IPS-20b (cell line): ENCODE measurements at regions not wholly inside any gene's neighbourhood (a gene's known extent, or its start where the extent isn't known, plus 50 kb on each side); places are given as distances from the start of the nearest gene placed in this dataset.

Source experiments
- H3K27ac ChIP-seq: one replicate; pipeline ENCODE4 v1.5.1; 2013; ENCODE audit warnings: low read length
- H3K27me3 ChIP-seq: 2 replicates; pipeline ENCODE4 v1.6.1; 2013; ENCODE audit warnings: mild to moderate bottlenecking, low read length, inconsistent platforms; ENCODE audit not compliant: insufficient read depth
- H3K36me3 ChIP-seq: 2 replicates; pipeline ENCODE4 v1.6.1; 2013; ENCODE audit warnings: low read depth, mild to moderate bottlenecking, inconsistent platforms, low read length, moderate library complexity; ENCODE audit not compliant: insufficient read depth
- H3K4me1 ChIP-seq: 2 replicates; pipeline ENCODE4 v1.6.1; 2013; ENCODE audit warnings: mild to moderate bottlenecking, control low read depth, inconsistent platforms, low read length, moderate library complexity; ENCODE audit not compliant: insufficient read depth
- H3K4me3 ChIP-seq: 2 replicates; pipeline ENCODE4 v1.5.1; 2013; ENCODE audit warnings: mild to moderate bottlenecking, low read length, inconsistent platforms
- H3K9ac ChIP-seq: 2 replicates; pipeline ENCODE4 v1.6.1; 2013; ENCODE audit warnings: low read depth, mild to moderate bottlenecking, inconsistent platforms, low read length, moderate library complexity
- H3K9me3 ChIP-seq: 2 replicates; pipeline ENCODE4 v1.6.1; 2013; ENCODE audit warnings: mild to moderate bottlenecking, low read depth, low read length, inconsistent platforms; ENCODE audit not compliant: insufficient read depth

DNA sequence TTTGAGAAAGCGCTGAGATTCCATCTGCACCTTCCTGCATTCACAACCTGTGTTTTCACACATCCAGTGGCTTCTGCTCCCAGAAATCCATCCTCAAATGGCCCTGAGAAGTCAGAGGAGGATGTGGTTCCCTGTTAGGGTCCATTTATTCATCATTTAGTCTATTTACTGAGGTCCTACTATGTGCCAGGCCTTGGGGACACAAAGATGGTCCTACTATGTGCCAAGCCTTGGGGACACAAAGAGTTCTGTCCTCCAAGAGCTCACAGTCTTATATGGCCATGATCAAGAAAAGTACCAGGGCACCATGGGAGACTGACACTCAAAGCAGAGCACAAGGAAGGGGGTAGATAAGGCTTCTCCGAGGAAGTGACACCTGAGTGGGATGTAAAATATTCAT, 147.1 kb upstream of the ATP1B1 start:
- Histone ChIP-seq H3K4me1 (no peaks in the 10 kb centered on the region), H3K27me3 (no peaks in the 10 kb centered on the region), H3K4me3 (no peak overlapping the region), H3K9ac (no peak overlapping the region), H3K36me3 (no peaks in the 10 kb centered on the region), H3K27ac (no peak overlapping the region), H3K9me3 (no peaks in the 10 kb centered on the region)

DNA sequence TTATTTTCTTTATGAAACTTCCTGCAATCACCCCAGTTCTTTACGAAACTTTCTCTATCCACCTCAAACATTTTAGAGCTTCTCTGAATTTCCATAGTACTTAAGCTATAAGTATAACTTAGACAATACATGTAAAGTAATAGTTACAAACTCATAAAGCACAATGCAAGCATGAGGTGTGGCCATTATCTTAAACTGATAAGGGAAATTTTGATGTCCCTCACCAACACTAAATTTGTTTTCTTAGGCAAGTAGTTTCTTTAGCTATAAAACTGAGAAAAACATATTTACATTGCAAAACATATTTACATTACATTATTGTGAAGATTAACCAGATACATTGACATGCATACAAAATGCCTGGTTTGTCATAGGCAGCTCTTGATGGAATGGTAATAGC, 146.4 kb upstream of the ATP1B1 start:
- H3K27me3 ChIP-seq = no peaks in the 10 kb centered on the region
- H3K27ac ChIP-seq = no peak overlapping the region
- no peak overlapping the region for H3K9ac ChIP-seq
- H3K36me3 ChIP-seq = no peaks in the 10 kb centered on the region
- H3K4me1 ChIP-seq = no peaks in the 10 kb centered on the region
- H3K9me3 ChIP-seq = no peaks in the 10 kb centered on the region
- H3K4me3 ChIP-seq = no peak overlapping the region

DNA sequence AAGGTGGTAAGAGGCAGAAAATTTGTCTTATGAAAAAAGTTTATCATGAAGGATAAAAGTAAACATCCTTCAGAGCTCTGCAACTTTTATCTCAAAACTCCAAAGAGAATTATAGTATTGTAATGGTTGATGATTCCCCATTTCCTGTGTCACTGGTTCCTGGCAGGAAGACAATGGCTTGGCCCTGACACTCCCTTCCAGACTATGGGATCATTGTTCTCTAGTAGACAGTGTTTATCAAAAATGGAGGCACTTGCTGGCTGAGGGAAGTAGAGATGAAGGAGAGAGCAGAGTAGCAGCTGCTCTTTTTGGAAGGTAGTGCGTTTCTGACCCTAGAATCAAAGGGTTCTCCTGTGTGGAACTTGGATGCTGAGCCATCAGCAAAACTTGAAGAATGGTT, 145.9 kb upstream of the ATP1B1 start:
- Histone ChIP-seq H3K4me1 (no peaks in the 10 kb centered on the region), H3K27me3 (no peaks in the 10 kb centered on the region), H3K9me3 (no peaks in the 10 kb centered on the region), H3K36me3 (no peaks in the 10 kb centered on the region), H3K4me3 (no peak overlapping the region), H3K9ac (no peak overlapping the region), H3K27ac (no peak overlapping the region)

DNA sequence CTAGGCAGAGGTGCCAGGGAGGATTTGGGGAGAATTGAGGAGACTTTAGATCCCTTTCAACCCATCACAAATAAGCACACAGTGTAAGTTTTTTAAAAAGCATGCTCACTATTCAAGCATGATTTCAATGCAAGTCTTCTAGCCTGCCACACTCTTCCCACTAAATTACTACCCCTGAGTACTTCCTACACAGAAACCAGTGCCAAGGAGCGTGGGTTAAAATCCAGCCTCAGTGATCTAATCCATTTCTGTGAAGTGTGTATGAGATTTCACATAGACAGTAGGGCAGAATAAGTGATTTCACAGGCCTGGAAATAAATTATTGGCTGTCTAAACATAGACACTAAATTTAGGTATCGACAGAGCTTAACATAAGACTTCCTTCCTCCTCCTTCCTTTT, 142.9 kb upstream of the ATP1B1 start:
- no peaks in the 10 kb centered on the region for H3K36me3 ChIP-seq
- H3K9ac ChIP-seq = no peak overlapping the region
- H3K27ac ChIP-seq = no peak overlapping the region
- H3K27me3 ChIP-seq = no peaks in the 10 kb centered on the region
- no peak overlapping the region for H3K4me3 ChIP-seq
- no peaks in the 10 kb centered on the region for H3K9me3 ChIP-seq
- H3K4me1 ChIP-seq = no peaks in the 10 kb centered on the region

DNA sequence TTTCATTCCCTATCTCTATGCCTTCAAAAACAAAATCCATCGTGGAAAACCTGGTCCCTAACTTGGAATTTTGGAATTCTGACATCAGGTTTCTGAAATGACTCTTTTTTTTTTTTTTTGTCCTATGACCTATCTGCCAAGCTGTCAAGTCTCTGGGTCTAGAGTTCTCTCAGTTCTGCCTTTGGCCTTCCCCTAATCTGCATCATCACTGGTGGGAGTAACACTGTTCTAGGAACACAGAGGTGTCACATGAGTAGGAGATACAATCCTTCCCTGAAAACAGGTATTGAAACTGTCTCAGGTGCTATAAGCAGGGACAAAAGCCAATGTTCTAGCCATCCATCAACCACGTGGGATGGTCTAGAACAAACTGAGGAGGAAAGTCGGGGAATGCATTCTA, 142.0 kb upstream of the ATP1B1 start:
- no peaks in the 10 kb centered on the region for H3K27me3 ChIP-seq
- no peaks in the 10 kb centered on the region for H3K4me1 ChIP-seq
- no peaks in the 10 kb centered on the region for H3K36me3 ChIP-seq
- no peak overlapping the region for H3K9ac ChIP-seq
- H3K9me3 ChIP-seq = no peaks in the 10 kb centered on the region
- no peak overlapping the region for H3K4me3 ChIP-seq
- H3K27ac ChIP-seq = no peak overlapping the region

DNA sequence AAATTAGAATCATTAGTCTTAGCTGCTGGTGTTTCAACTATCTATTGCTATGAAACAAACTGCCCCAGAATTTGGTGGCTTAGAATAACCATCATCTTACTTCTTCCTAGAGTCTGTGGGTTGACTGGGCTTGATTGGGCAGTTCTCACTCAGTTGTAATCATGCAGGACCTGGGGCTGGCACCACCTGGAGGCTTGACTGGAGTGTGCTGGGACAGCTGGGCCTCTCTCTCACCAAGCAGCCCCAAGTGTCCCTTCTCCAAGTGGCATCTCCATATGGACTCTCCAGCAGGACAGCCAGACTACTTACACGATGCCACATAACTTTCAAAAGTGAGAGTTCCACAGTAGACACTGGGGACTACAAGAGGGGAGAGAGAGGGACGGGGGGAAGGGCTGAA, 140.3 kb upstream of the ATP1B1 start:
- H3K27me3 ChIP-seq = no peaks in the 10 kb centered on the region
- H3K36me3 ChIP-seq = no peaks in the 10 kb centered on the region
- no peaks in the 10 kb centered on the region for H3K9me3 ChIP-seq
- H3K4me3 ChIP-seq = no peak overlapping the region
- H3K27ac ChIP-seq = no peak overlapping the region
- peaks cover 8% of the 10 kb centered on the region; the same call in 1 of the 2 replicates for H3K4me1 ChIP-seq
- H3K9ac ChIP-seq = no peak overlapping the region

DNA sequence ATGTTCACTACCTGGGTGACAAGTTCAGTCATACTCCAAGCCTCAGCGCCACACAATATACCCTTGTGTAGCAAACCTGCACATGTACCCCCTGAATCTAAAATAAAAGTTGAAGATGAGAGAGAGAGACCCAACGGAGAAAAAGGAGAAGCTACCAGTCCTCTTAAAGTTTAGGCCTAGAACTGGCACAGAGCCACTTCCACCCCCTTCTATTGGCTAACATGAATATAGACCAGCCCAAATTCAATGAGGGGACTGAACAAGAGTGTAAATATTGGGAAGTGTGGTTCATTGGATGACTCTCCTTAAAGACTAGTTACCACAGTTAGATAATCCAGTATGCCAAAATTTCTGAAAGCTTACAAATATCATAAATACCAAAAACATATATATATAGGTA, 139.9 kb upstream of the ATP1B1 start:
- H3K27me3 ChIP-seq = no peaks in the 10 kb centered on the region
- H3K4me3 ChIP-seq = no peak overlapping the region
- H3K4me1 ChIP-seq = peaks cover 11% of the 10 kb centered on the region; the same call in 1 of the 2 replicates
- no peak overlapping the region for H3K27ac ChIP-seq
- no peaks in the 10 kb centered on the region for H3K36me3 ChIP-seq
- H3K9ac ChIP-seq = no peak overlapping the region
- H3K9me3 ChIP-seq = no peaks in the 10 kb centered on the region

DNA sequence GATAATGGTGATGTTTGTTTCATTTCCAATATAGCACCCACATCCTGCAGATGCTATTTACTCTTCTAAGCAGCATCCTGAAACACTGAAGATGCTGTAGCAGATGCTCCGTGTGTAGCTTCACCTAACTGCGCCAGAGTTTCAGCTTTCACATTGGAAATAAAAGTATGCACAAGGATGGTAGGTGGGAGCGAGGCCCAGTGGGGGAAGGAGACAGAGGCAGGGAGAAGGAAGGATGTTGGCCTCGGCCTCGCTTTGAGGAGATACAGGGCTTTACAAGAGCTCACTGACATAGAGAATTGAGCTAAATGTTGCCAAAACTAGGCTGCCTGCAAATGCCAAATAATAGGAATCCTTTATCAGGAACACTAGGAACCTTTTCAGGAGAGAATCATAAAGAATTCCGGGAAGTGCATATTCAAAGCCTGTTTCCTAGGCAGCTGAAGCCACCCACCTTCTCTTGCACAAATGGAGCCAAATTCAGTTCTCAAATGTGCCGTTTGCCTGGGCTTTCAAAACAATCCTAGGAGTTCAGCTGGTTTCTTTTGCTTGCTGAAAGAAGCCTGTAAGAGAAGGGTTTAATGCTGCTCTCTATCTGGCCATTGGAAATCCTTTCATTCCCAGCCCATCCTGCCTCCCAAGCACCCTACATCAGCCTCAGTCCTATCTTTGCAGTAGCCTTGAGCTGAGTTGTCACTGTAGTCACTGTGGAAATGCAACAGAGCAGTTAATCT, 135.4 kb upstream of the ATP1B1 start:
- H3K4me1 ChIP-seq = peaks cover 11% of the 10 kb centered on the region; the same call in 1 of the 2 replicates
- no peak overlapping the region for H3K27ac ChIP-seq
- H3K9me3 ChIP-seq = no peaks in the 10 kb centered on the region
- H3K4me3 ChIP-seq = no peak overlapping the region
- no peaks in the 10 kb centered on the region for H3K36me3 ChIP-seq
- no peaks in the 10 kb centered on the region for H3K27me3 ChIP-seq
- H3K9ac ChIP-seq = no peak overlapping the region

DNA sequence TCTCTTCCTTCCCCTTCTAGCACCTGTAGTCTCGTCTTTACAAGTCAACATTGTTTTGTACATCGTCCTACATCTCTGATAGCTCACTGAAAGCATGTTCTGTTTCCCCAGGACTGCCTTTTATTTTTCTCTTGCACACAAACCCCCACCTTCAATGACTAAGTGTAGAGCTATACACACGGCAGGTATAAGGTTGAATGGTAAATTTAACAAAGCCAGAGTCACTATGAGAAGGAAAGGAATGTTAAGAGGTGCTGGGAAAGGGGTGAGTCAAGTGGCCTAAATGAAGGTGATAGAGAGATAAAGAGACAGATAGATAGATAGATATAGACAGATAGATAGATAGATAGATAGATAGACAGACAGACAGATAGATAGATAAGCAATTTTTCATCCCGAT, 134.3 kb upstream of the ATP1B1 start:
- no peak overlapping the region for H3K27ac ChIP-seq

DNA sequence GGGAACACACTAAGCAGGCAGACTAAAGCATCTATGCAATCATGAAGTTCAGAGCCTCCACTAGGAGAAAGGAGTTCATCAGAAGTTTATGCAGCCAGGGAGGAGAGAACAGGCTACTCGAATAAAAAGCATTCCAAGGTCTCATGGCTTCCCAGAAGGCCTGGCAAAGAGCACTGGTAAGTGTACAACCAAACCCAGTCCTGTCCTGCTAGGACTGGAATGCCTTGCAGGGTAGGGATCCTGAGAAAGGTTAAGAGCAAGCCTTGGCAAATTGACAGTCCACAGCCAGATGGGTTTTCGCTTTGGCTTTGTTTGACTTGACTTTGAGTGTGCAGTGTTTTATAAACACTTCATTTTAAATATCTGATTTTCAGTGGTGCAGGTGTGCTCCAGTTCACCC, 133.6 kb upstream of the ATP1B1 start:
- peaks cover 11% of the 10 kb centered on the region; the same call in 1 of the 2 replicates for H3K4me1 ChIP-seq
- H3K27me3 ChIP-seq = no peaks in the 10 kb centered on the region
- H3K4me3 ChIP-seq = no peak overlapping the region
- no peak overlapping the region for H3K27ac ChIP-seq
- no peaks in the 10 kb centered on the region for H3K36me3 ChIP-seq
- H3K9ac ChIP-seq = no peak overlapping the region
- no peaks in the 10 kb centered on the region for H3K9me3 ChIP-seq

More for the DNA sequence above, 134.3 kb upstream of the ATP1B1 start:
- no peak overlapping the region for H3K4me3 ChIP-seq
- H3K36me3 ChIP-seq = no peaks in the 10 kb centered on the region
- peaks cover 11% of the 10 kb centered on the region; the same call in 1 of the 2 replicates for H3K4me1 ChIP-seq
- H3K27me3 ChIP-seq = no peaks in the 10 kb centered on the region
- H3K9me3 ChIP-seq = no peaks in the 10 kb centered on the region
- H3K9ac ChIP-seq = no peak overlapping the region

DNA sequence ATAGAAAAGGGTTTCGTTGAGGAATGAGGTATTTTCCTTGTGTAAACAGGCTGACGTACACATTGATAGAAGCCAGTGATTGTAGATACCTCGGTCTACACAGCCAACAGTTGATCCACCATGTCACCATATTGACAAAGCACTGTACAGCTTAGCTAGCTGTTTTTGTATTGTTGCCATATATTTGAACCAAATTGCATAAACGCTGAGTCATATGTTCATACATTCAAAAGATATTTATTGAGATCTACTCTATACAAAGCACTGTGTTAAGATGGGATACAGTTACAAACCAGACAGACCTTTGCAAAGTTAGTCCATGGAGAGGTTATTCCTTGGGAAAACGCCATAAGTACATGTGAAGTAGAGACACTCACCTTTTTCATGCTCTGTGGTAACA, 132.4 kb upstream of the ATP1B1 start:
- H3K27ac ChIP-seq = no peak overlapping the region
- peaks cover 11% of the 10 kb centered on the region; the same call in 1 of the 2 replicates for H3K4me1 ChIP-seq
- H3K9me3 ChIP-seq = no peaks in the 10 kb centered on the region
- no peak overlapping the region for H3K9ac ChIP-seq
- H3K36me3 ChIP-seq = no peaks in the 10 kb centered on the region
- H3K4me3 ChIP-seq = no peak overlapping the region
- no peaks in the 10 kb centered on the region for H3K27me3 ChIP-seq

DNA sequence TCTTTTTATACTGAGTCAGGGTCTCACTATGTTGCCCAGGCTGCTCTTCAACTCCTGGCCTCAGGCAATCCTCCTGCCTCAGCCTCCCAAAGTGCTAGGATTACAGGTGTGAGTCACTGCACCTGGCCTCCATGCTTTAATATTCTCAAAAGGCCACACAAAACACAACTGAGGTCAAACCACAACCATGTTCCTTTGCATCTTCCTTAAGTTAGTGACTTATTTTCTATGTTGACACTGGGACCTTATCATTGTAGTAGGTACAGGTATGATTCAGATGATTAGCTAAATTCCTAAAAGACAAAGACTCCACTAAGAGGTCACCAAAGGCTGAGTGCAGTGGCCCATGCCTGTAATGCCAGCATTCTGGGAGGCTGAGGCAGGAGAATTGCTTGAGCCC, 131.9 kb upstream of the ATP1B1 start:
- H3K27ac ChIP-seq = no peak overlapping the region
- no peak overlapping the region for H3K4me3 ChIP-seq
- H3K9me3 ChIP-seq = no peaks in the 10 kb centered on the region

More for the DNA sequence above, 131.9 kb upstream of the ATP1B1 start:
- Histone ChIP-seq H3K36me3 (no peaks in the 10 kb centered on the region), H3K27me3 (no peaks in the 10 kb centered on the region), H3K4me1 (peaks cover 11% of the 10 kb centered on the region; the same call in 1 of the 2 replicates), H3K9ac (no peak overlapping the region)
